ENCODE measurements at regions not wholly inside any gene's neighbourhood (a gene's known extent, or its start where the extent isn't known, plus 50 kb on each side); places are given as distances from the start of the nearest gene placed in this dataset.

DNA sequence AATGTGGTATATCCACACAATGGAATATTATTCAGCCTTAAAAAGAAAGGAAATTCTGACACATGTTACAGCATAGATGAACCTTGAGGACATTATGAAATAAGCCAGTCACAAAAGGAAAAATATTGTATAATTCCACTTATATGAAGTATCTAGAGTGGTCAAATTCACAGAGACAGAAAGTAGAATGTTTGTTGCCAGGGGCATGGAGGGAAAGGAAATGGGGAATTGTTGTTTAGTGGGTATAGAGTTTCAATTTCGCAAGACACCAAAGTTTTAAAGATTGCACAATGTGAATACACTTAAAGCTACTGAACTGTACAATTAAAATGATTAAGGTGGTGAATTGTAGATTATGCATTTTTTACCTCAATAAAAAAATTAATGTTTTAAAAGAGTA lies 92.9 kb downstream of the TXNL1 start:
- TF ChIP-seq, protein P1, sequence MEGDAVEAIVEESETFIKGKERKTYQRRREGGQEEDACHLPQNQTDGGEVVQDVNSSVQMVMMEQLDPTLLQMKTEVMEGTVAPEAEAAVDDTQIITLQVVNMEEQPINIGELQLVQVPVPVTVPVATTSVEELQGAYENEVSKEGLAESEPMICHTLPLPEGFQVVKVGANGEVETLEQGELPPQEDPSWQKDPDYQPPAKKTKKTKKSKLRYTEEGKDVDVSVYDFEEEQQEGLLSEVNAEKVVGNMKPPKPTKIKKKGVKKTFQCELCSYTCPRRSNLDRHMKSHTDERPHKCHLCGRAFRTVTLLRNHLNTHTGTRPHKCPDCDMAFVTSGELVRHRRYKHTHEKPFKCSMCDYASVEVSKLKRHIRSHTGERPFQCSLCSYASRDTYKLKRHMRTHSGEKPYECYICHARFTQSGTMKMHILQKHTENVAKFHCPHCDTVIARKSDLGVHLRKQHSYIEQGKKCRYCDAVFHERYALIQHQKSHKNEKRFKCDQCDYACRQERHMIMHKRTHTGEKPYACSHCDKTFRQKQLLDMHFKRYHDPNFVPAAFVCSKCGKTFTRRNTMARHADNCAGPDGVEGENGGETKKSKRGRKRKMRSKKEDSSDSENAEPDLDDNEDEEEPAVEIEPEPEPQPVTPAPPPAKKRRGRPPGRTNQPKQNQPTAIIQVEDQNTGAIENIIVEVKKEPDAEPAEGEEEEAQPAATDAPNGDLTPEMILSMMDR (IDR thresholded peaks at IDR 0.05; ENCODE audit: low read length): no peak
- TF ChIP-seq EZH2 (optimal IDR thresholded peaks at IDR 0.05; ENCODE audit: low read depth, low read length) (no peak), EZH2phosphoT487 (IDR thresholded peaks at IDR 0.05; ENCODE audit: low read length) (no peak)

All from MM.1S (cell line).